SK-N-SH (cell line): ENCODE measurements at regions not wholly inside any gene's neighbourhood (a gene's known extent, or its start where the extent isn't known, plus 50 kb on each side); places are given as distances from the start of the nearest gene placed in this dataset.

ENCODE experiments used
- CTCF ChIA-PET: fragments of 300-600, 350-600 bp; formaldehyde crosslinking; extraction: SDS; loops from one replicate; lab custom pipeline; 2021; lab: Yijun Ruan, JAX
- POLR2A ChIA-PET: fragments of 350-600 bp; sonication (Branson Sonifier 250); formaldehyde crosslinking; extraction: SDS; loops from one replicate; lab custom pipeline; 2020; ENCODE audit warnings: antibody characterized with exemption, inconsistent platforms; lab: Yijun Ruan, JAX
- DNase-seq: peaks from one replicate; pipeline ENCODE4 v3.0.0; 2012
- H2AFZ ChIP-seq: fragments of 200-600 bp; sonication (generic); 2 replicates; pipeline ENCODE4 v1.8.1; 2016; ENCODE audit warnings: antibody characterized with exemption, mild to moderate bottlenecking, low read depth
- H3F3A ChIP-seq: fragments of 200-600 bp; sonication (generic); replicated peaks from 2 replicates; pipeline ENCODE3; 2016; ENCODE audit warnings: antibody characterized with exemption, mild to moderate bottlenecking; ENCODE audit not compliant: insufficient read depth
- H3K27ac ChIP-seq, 2 experiments: fragments of 200-500 bp in 1 of 2; fragments of 200-600 bp in 1 of 2; sonication (Bioruptor generic) in 1 of 2; sonication (generic), shearing (Covaris generic) in 1 of 2; 2 replicates each; pipeline versions ENCODE4 v1.5.1 to v1.6.1; 2014 to 2016; ENCODE audit warnings: low read depth in 2 of 2, inconsistent platforms in 1 of 2, low read length in 1 of 2, mild to moderate bottlenecking in 1 of 2, mixed read lengths in 1 of 2
- H3K27me3 ChIP-seq: fragments of 200-600 bp; sonication (generic), shearing (Covaris generic); 2 replicates; pipeline ENCODE4 v1.6.1; 2016; ENCODE audit warnings: mixed run types; ENCODE audit not compliant: insufficient read depth
- H3K36me3 ChIP-seq, 2 experiments: fragments of 200-500 bp in 1 of 2; fragments of 200-600 bp in 1 of 2; sonication (Bioruptor generic) in 1 of 2; sonication (generic) in 1 of 2; replicated peaks in 1 of 2; 2 replicates each; pipeline versions ENCODE3 to v1.5.1; 2014 to 2016; ENCODE audit warnings: low read length in 1 of 2, mild to moderate bottlenecking in 1 of 2; ENCODE audit not compliant: insufficient read depth in 2 of 2, control insufficient read depth in 1 of 2
- H3K4me1 ChIP-seq, 2 experiments: fragments of 200-500 bp in 1 of 2; fragments of 200-600 bp in 1 of 2; sonication (Bioruptor generic) in 1 of 2; sonication (generic), shearing (Covaris generic) in 1 of 2; 2 replicates each; pipeline versions ENCODE4 v1.5.1 to v1.6.1; 2014 to 2016; ENCODE audit warnings: low read depth in 1 of 2, low read length in 1 of 2, mixed run types in 1 of 2; ENCODE audit not compliant: insufficient read depth in 2 of 2, control insufficient read depth in 1 of 2
- H3K4me2 ChIP-seq: fragments of 200-600 bp; sonication (generic), shearing (Covaris generic); 2 replicates; pipeline ENCODE4 v1.6.1; 2017; ENCODE audit warnings: mixed run types
- H3K4me3 ChIP-seq, 2 experiments: fragments of 200-500 bp in 1 of 2; fragments of 200-600 bp in 1 of 2; sonication (Bioruptor generic) in 1 of 2; sonication (generic), shearing (Covaris generic) in 1 of 2; 2 replicates each; pipeline versions ENCODE4 v1.5.1 to v1.8.1; 2014 to 2016; ENCODE audit warnings: low read depth in 2 of 2, inconsistent platforms in 1 of 2, low read length in 1 of 2, mild to moderate bottlenecking in 1 of 2, mixed read lengths in 1 of 2, moderate library complexity in 1 of 2
- H3K79me2 ChIP-seq: fragments of 200-600 bp; sonication (generic); 2 replicates; pipeline ENCODE4 v1.8.1; 2017; ENCODE audit warnings: mild to moderate bottlenecking; ENCODE audit not compliant: insufficient read depth
- H3K9ac ChIP-seq: fragments of 200-600 bp; sonication (generic); 2 replicates; pipeline ENCODE4 v1.6.1; 2017; ENCODE audit warnings: mixed run types
- H3K9me2 ChIP-seq: fragments of 200-600 bp; sonication (generic); 2 replicates; pipeline ENCODE4 v1.6.1; 2017; ENCODE audit warnings: mixed run types
- H3K9me3 ChIP-seq: fragments of 200-600 bp; sonication (generic); 2 replicates; pipeline ENCODE4 v1.6.1; 2017; ENCODE audit warnings: mixed run types, mild to moderate bottlenecking, moderate library complexity
- H4K20me1 ChIP-seq: fragments of 200-600 bp; sonication (generic); 2 replicates; pipeline ENCODE4 v1.6.1; 2017; ENCODE audit warnings: mild to moderate bottlenecking, mixed run types; ENCODE audit not compliant: insufficient read depth
- EZH2phosphoT487 ChIP-seq: fragments of 200-600 bp; sonication (generic); IDR thresholded peaks from 2 replicates; pipeline ENCODE4 v1.6.1; 2017; ENCODE audit warnings: low read depth, mixed run types, mild to moderate bottlenecking, antibody characterized with exemption, moderate library complexity, borderline replicate concordance
- FOSL2 ChIP-seq: IDR thresholded peaks from 2 replicates; pipeline ENCODE4 v1.4.0; 2012; ENCODE audit warnings: low read depth, mild to moderate bottlenecking, moderate library complexity, borderline replicate concordance
- FOXJ3 ChIP-seq: sonication (generic); formaldehyde crosslinking; IDR thresholded peaks from 2 replicates; pipeline ENCODE4 v1.5.1; 2020; ENCODE audit warnings: mild to moderate bottlenecking, missing genetic modification reagents
- FOXM1 ChIP-seq: IDR thresholded peaks from 2 replicates; pipeline ENCODE4 v1.4.0; 2012; ENCODE audit warnings: low read depth, mild to moderate bottlenecking
- GABPA ChIP-seq: IDR thresholded peaks from 2 replicates; pipeline ENCODE4 v1.4.0; 2012; ENCODE audit warnings: low read depth, mild to moderate bottlenecking
- IRF3 ChIP-seq: fragments of 150-350 bp; IDR thresholded peaks from 2 replicates; pipeline ENCODE4 v1.6.1; 2016; ENCODE audit warnings: mild to moderate bottlenecking, low read depth, low read length
- JUND ChIP-seq: IDR thresholded peaks from 2 replicates; pipeline ENCODE4 v1.4.0; 2012
- MEF2A ChIP-seq: IDR thresholded peaks from 2 replicates; pipeline ENCODE4 v1.4.0; 2012; ENCODE audit warnings: low read depth, borderline replicate concordance
- MXI1 ChIP-seq: IDR thresholded peaks from 2 replicates; pipeline ENCODE4 v1.6.1; 2012; ENCODE audit warnings: mild to moderate bottlenecking, low read depth, low read length, improper control_type of control experiment
- NFIC ChIP-seq: IDR thresholded peaks from 2 replicates; pipeline ENCODE4 v1.4.0; 2012; ENCODE audit warnings: borderline replicate concordance
- NRF1 ChIP-seq: IDR thresholded peaks from 2 replicates; pipeline ENCODE4 v1.6.1; 2012; ENCODE audit warnings: low read depth, mild to moderate bottlenecking, low read length
- POLR2AphosphoS5 ChIP-seq: IDR thresholded peaks from 2 replicates; pipeline ENCODE4 v1.6.1; 2012; ENCODE audit warnings: low read depth, low read length
- RAD21 ChIP-seq: IDR thresholded peaks from 2 replicates; pipeline ENCODE4 v1.6.1; 2012; ENCODE audit warnings: mild to moderate bottlenecking, low read length
- RFX5 ChIP-seq: IDR thresholded peaks from 2 replicates; pipeline ENCODE4 v1.6.1; 2012; ENCODE audit warnings: mild to moderate bottlenecking, improper control_type of control experiment, low read length
- RXRA ChIP-seq: IDR thresholded peaks from 2 replicates; pipeline ENCODE4 v1.4.0; 2012; ENCODE audit warnings: low read depth, mild to moderate bottlenecking, borderline replicate concordance
- SIN3A ChIP-seq: IDR thresholded peaks from 2 replicates; pipeline ENCODE4 v1.6.1; 2012; ENCODE audit warnings: low read depth, mild to moderate bottlenecking, low read length, moderate library complexity, borderline replicate concordance
- TAF1 ChIP-seq: IDR thresholded peaks from 2 replicates; pipeline ENCODE4 v1.6.1; 2012; ENCODE audit warnings: low read depth, mild to moderate bottlenecking, low read length, moderate library complexity, borderline replicate concordance
- TCF12 ChIP-seq: IDR thresholded peaks from 2 replicates; pipeline ENCODE4 v1.4.0; 2012
- USF2 ChIP-seq: fragments of 150-350 bp; IDR thresholded peaks from 2 replicates; pipeline ENCODE4 v1.6.1; 2017; ENCODE audit warnings: antibody characterized with exemption, low read length, low read depth, borderline replicate concordance
- YY1 ChIP-seq: IDR thresholded peaks from 2 replicates; pipeline ENCODE4 v1.4.0; 2012; ENCODE audit warnings: low read depth, mild to moderate bottlenecking
- WGBS: methylation state at CpG from one replicate; pipeline ENCODE4 v1.1.6; 2017; ENCODE audit warnings: low lambda C conversion rate; 5-methylcytosine and 5-hydroxymethylcytosine counted together
- TF ChIP-seq, protein P1 (sequence below): fragments of 200-600 bp; sonication (generic); IDR thresholded peaks from 2 replicates; pipeline ENCODE4 v1.6.1; 2017; ENCODE audit warnings: antibody characterized with exemption, mild to moderate bottlenecking, moderate library complexity

DNA sequence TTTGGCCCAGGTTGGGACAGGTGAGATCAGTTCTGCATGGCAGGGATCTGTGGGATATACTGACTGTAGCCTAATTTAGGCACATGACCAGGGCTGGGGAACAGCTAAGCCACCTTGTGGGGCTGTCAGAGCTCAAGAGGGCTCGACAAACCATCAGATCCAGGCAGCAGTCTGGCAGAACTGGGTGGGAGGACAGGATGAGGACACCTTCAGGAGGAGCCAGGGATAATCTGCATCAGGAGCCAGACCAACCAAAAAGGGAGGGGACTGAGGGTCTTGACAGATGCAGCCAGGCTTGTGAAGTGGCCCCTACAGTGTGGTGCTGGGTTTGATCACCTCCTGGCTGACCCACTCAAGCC, 123.4 kb downstream of the MAFB start:
- Histone ChIP-seq H3K4me1 (peaks cover 0 to 18% of the 10 kb centered on the region in 2 experiments; a peak in 1 of 4 replicates), H3F3A (no peaks in the 10 kb centered on the region), H3K4me2 (peak overlapping the region; percentile 52), H3K79me2 (no peaks in the 10 kb centered on the region), H3K9me2 (no peaks in the 10 kb centered on the region), H3K27me3 (no peaks in the 10 kb centered on the region), H3K36me3 (no peaks in the 10 kb centered on the region), H4K20me1 (no peaks in the 10 kb centered on the region), H3K4me3 (no peak overlapping the region), H3K9me3 (no peaks in the 10 kb centered on the region), H3K9ac (no peak overlapping the region), H2AFZ (no peak overlapping the region), H3K27ac (no peak overlapping the region)
- no CpG with 5 or more reads among the region's 1 CpG for WGBS
- ChIA-PET POLR2A (no interaction called here), CTCF (no interaction called here)
- DNase-seq, result no peak
- TF ChIP-seq TAF1 (no peak), FOSL2 (no peak), NFIC (no peak), RFX5 (no peak), NRF1 (no peak), FOXJ3 (CRISPR knock-in tag) (no peak), IRF3 (no peak)
- TF ChIP-seq, protein P1, sequence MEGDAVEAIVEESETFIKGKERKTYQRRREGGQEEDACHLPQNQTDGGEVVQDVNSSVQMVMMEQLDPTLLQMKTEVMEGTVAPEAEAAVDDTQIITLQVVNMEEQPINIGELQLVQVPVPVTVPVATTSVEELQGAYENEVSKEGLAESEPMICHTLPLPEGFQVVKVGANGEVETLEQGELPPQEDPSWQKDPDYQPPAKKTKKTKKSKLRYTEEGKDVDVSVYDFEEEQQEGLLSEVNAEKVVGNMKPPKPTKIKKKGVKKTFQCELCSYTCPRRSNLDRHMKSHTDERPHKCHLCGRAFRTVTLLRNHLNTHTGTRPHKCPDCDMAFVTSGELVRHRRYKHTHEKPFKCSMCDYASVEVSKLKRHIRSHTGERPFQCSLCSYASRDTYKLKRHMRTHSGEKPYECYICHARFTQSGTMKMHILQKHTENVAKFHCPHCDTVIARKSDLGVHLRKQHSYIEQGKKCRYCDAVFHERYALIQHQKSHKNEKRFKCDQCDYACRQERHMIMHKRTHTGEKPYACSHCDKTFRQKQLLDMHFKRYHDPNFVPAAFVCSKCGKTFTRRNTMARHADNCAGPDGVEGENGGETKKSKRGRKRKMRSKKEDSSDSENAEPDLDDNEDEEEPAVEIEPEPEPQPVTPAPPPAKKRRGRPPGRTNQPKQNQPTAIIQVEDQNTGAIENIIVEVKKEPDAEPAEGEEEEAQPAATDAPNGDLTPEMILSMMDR, result no peak

- Histone ChIP-seq H3K79me2 (no peaks in the 10 kb centered on the region), H3K4me1 (peaks cover 0 to 18% of the 10 kb centered on the region in 2 experiments; a peak in 1 of 4 replicates), H3K27ac (no peak overlapping the region), H4K20me1 (no peaks in the 10 kb centered on the region), H3K9me2 (no peaks in the 10 kb centered on the region), H3K9me3 (no peaks in the 10 kb centered on the region), H3K4me3 (no peak overlapping the region), H3K36me3 (no peaks in the 10 kb centered on the region), H3K9ac (no peak overlapping the region), H3K27me3 (no peaks in the 10 kb centered on the region), H3K4me2 (peak overlapping the region; percentile 52), H3F3A (no peaks in the 10 kb centered on the region), H2AFZ (no peak overlapping the region)
- 33% methylated on average over 5 of the region's 6 CpGs for WGBS
- ChIA-PET POLR2A (no interaction called here), CTCF (no interaction called here)
- DNase-seq, result no peak
- TF ChIP-seq RXRA, result no peak
- no peak for TF ChIP-seq TAF1
- no peak for TF ChIP-seq GABPA
- no peak for TF ChIP-seq FOXM1
- no peak for TF ChIP-seq NRF1
- TF ChIP-seq RAD21, result no peak
- peak; percentile 98 for TF ChIP-seq TCF12
- TF ChIP-seq NFIC, result peak; percentile 70
- no peak for TF ChIP-seq EZH2phosphoT487
- no peak for TF ChIP-seq FOXJ3 (CRISPR knock-in tag)
- peak; percentile 97 for TF ChIP-seq JUND
- 0 out of 2 replicates have a peak, but pooled peaks have one; percentile 14 for TF ChIP-seq SIN3A
- peak; percentile 70; the same call in 1 of the 2 replicates for TF ChIP-seq POLR2AphosphoS5
- no peak for TF ChIP-seq MEF2A
- TF ChIP-seq MXI1, result no peak
- TF ChIP-seq YY1, result no peak
- TF ChIP-seq, protein P1, result no peak
- TF ChIP-seq USF2, result no peak
These were observed 123.9 kb downstream of the MAFB start for GRCh38 chr20:40565001-40565681.
